ENCODE measurements at regions not wholly inside any gene's neighbourhood (a gene's known extent, or its start where the extent isn't known, plus 50 kb on each side); places are given as distances from the start of the nearest gene placed in this dataset.

- ATAC-seq (no peak), DNase-seq (ENCODE audit: low read depth, low spot score) (no peak)
- no peaks in the 10 kb centered on the region for H3K9me3 ChIP-seq (ENCODE audit: control insufficient read depth, insufficient read depth, low read depth, low read length)
- ChIA-PET CTCF (no interaction called here), POLR2A (interaction anchor here (0.6 kb wide), 1 partner anchor 525 kb away, joined by 3 read pairs; no protein-coding TSS in a partner anchor)
- no peaks in the 10 kb centered on the region for H3K4me1 ChIP-seq (ENCODE audit: control insufficient read depth, insufficient read depth, low read length)
- in situ Hi-C loops (cut with HindIII; ENCODE audit: low pct_unique_long_range_greater_than_20kb, low sequenced_read_pairs) = no loop called here
- no peak for TF ChIP-seq SIN3A (IDR thresholded peaks at IDR 0.05; ENCODE audit: borderline replicate concordance, insufficient read depth, low read depth, low read length)
- TF ChIP-seq TCF7L2 (IDR thresholded peaks at IDR 0.05; ENCODE audit: low read depth, low read length) = no peak
- TF ChIP-seq REST (IDR thresholded peaks at IDR 0.05; ENCODE audit: insufficient read depth in 1 of 2, low read depth in 2 of 2, low read length in 1 of 2) = no peak
- TF ChIP-seq POLR2AphosphoS5 (IDR thresholded peaks at IDR 0.05; ENCODE audit: low read depth, low read length) = no peak
- intact Hi-C loops (cut with micrococcal nuclease; ENCODE audit: unreplicated experiment) = no loop called here
- H3K4me3 ChIP-seq (ENCODE audit: low read depth in 2 of 2, low read length in 2 of 2) = no peak overlapping the region
- BruUV-seq (replicated peaks) = no TSS peak
- H3K36me3 ChIP-seq (ENCODE audit: control insufficient read depth, insufficient read depth, low read length) = no peaks in the 10 kb centered on the region
- H3K27ac ChIP-seq (ENCODE audit: low read length) = no peak overlapping the region
- no peaks in the 10 kb centered on the region for H3K27me3 ChIP-seq (ENCODE audit: control insufficient read depth, insufficient read depth, low read length)
Measured at GRCh38 chr6:9002833-9003232, 567.5 kb upstream of the SLC35B3 start.

- H3K4me3 ChIP-seq (ENCODE audit: low read depth in 2 of 2, low read length in 2 of 2) = no peak overlapping the region
- no peaks in the 10 kb centered on the region for H3K4me1 ChIP-seq (ENCODE audit: control insufficient read depth, insufficient read depth, low read length)
- no TSS peak for BruUV-seq (replicated peaks)
- CTCF ChIA-PET = no interaction called here
- H3K9me3 ChIP-seq (ENCODE audit: control insufficient read depth, insufficient read depth, low read depth, low read length) = no peaks in the 10 kb centered on the region
- no peak overlapping the region for H3K27ac ChIP-seq (ENCODE audit: low read length)
- intact Hi-C loops (cut with micrococcal nuclease; ENCODE audit: unreplicated experiment) = no loop called here
- H3K27me3 ChIP-seq (ENCODE audit: control insufficient read depth, insufficient read depth, low read length) = no peaks in the 10 kb centered on the region
- DNase-seq (ENCODE audit: low read depth, low spot score) = no peak
- TF ChIP-seq TCF7L2 (IDR thresholded peaks at IDR 0.05; ENCODE audit: low read depth, low read length) = no peak
- no peaks in the 10 kb centered on the region for H3K36me3 ChIP-seq (ENCODE audit: control insufficient read depth, insufficient read depth, low read length)
- POLR2A ChIA-PET = no interaction called here
- in situ Hi-C loops (cut with HindIII; ENCODE audit: low pct_unique_long_range_greater_than_20kb, low sequenced_read_pairs) = no loop called here
- ATAC-seq = no peak
Measured at GRCh38 chr6:8995156-8995555, 559.8 kb upstream of the SLC35B3 start.

- Histone ChIP-seq H3K4me3 (ENCODE audit: low read depth in 2 of 2, low read length in 2 of 2) (no peak overlapping the region), H3K4me1 (ENCODE audit: control insufficient read depth, insufficient read depth, low read length) (no peaks in the 10 kb centered on the region), H3K27ac (ENCODE audit: low read length) (no peak overlapping the region), H3K36me3 (ENCODE audit: control insufficient read depth, insufficient read depth, low read length) (no peaks in the 10 kb centered on the region), H3K9me3 (ENCODE audit: control insufficient read depth, insufficient read depth, low read depth, low read length) (no peaks in the 10 kb centered on the region), H3K27me3 (ENCODE audit: control insufficient read depth, insufficient read depth, low read length) (no peaks in the 10 kb centered on the region)
- ATAC-seq (no peak), DNase-seq (ENCODE audit: low read depth, low spot score) (no peak)
- intact Hi-C loops (cut with micrococcal nuclease; ENCODE audit: unreplicated experiment) (no loop called here), in situ Hi-C loops (cut with HindIII; ENCODE audit: low pct_unique_long_range_greater_than_20kb, low sequenced_read_pairs) (no loop called here)
- CTCF ChIA-PET = no interaction called here
- TF ChIP-seq REST (IDR thresholded peaks at IDR 0.05; ENCODE audit: insufficient read depth in 1 of 2, low read depth in 2 of 2, low read length in 1 of 2) (no peak), POLR2AphosphoS5 (IDR thresholded peaks at IDR 0.05; ENCODE audit: low read depth, low read length) (no peak), CTCF (IDR thresholded peaks at IDR 0.05) (no peak), SIN3A (IDR thresholded peaks at IDR 0.05; ENCODE audit: borderline replicate concordance, insufficient read depth, low read depth, low read length) (no peak), TCF7L2 (IDR thresholded peaks at IDR 0.05; ENCODE audit: low read depth, low read length) (no peak)
- POLR2A ChIA-PET = no interaction called here
- BruUV-seq (replicated peaks) = no TSS peak
Measured at GRCh38 chr6:8993111-8993510, 557.8 kb upstream of the SLC35B3 start.

Measured in Panc1 (cell line).